Dermis microvascular lymphatic vessel endothelial cell (primary cell): ENCODE measurements at regions not wholly inside any gene's neighbourhood (a gene's known extent, or its start where the extent isn't known, plus 50 kb on each side); places are given as distances from the start of the nearest gene placed in this dataset.

Experiments
- DNase-seq, 2 donors: peaks; one replicate each; pipeline versions ENCODE4 v3.0.0 to v3.0.0-alpha.2; 2010; ENCODE audit warnings: low read depth in 2 of 2

- DNase-seq, result no peak
Measured at GRCh38 chr14:97262336-97262735, 465.2 kb downstream of the VRK1 start.

- DNase-seq, result no peak
Measured at GRCh38 chr14:97264516-97265230, 467.5 kb downstream of the VRK1 start.

DNA sequence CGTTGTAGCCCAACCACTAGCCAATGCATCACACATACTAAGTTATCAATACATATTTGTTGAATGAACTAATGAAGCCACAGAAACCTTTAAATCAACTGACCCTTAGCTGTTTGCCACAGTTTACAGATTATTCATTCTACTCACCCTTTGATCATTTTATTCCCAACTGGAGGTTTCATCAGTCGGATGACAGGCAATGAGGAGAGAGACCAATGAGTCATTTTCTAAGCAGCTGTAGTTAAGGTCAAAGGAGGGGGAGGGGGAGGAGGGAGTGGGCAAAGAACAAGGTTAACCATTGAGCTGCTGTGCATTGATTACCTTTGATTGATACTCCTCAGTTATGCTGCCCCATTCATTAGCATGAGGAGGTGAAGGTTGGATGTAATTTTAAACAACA lies 469.5 kb downstream of the VRK1 start:
- DNase-seq, result no peak

DNA sequence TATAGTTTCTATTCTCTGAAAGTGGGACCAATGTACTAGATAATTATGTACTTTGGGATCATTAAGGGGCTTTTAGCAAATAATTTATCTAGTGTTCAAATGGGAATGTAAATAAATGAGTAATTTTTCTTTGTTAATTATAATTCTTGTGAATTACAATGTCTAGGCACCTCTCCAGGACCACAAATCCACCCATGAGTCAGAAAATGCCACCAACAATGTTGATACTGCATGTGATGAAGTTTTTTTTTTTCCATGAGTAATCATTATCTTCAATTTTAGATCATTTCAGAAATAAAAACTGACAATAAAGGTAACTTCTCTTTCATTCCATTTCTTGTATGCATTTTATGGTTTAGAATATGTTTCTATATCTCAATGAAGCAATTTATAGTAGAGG lies 470.3 kb downstream of the VRK1 start:
- no peak for DNase-seq

- DNase-seq, result no peak
Measured at GRCh38 chr14:97268097-97268496, 470.9 kb downstream of the VRK1 start.

GRCh38 chr14:97270308-97270707 lies 473.1 kb downstream of the VRK1 start:
- no peak for DNase-seq

DNA sequence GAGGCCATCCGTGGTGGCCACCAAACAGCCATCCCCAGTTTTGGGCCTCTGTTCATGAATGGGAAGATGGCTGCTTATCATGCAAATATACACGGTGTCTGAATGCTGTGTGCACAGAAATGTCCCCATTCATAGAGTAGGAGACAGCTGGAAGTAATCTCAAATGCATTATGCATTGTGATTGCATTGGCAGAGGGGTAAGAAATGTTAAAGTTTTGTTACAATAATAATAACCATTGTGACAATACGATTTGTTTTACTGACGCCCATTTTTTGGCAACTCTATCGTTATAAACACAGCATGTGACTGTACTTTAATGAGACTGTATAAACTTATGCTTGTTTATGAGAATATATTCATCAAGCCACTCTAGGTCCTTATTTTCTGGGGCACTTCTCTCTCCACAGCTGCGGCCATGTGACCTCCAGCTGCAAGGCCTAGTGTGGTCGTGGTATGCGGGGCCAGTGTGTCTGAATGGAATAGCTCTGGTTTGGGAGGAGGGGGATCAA lies 474.3 kb downstream of the VRK1 start:
- DNase-seq, result no peak

GRCh38 chr14:97273540-97273939 lies 476.4 kb downstream of the VRK1 start:
- DNase-seq, result no peak

GRCh38 chr14:97274626-97275025 lies 477.4 kb downstream of the VRK1 start:
- no peak for DNase-seq

DNA sequence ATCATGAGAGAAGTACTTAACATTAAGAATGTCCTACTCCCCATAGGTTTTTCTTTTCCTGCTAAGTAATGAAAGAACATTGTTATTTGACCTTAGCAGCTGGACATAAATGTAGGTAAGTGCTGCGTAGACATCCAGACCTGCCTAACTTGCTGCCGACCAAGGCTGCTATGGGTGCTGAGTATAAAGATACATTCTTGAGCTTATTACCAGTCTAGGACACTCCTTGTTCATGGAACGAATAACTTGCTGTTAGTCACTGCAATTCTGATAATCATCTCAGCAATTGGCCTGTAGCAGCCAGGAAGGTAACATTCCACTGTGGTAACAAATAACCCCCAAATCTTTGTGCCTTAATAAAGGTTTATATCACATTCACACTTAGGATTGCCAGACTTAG lies 478.1 kb downstream of the VRK1 start:
- DNase-seq, result no peak

- no peak for DNase-seq
Measured at GRCh38 chr14:97276573-97276972, 479.4 kb downstream of the VRK1 start.

DNA sequence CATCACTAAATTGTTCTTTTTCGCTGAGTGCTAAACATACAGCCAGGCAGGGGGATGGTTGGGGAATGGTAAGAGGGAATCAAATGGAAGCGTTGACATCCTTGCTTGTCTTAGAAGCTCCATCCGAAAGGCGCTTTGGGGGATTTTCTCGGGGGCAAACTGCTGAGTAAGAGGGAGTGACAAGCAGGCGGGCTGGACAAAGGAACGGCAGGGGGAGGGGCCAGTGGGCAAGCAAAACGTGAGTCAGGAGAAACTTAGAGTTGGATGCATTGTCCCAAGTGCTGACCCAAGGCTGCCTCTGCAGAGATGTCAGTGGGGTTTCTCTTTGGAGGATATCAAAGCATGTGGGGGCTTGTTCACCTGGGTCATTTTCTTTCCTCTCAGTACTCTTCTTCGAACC lies 480.5 kb downstream of the VRK1 start:
- no peak for DNase-seq

DNA sequence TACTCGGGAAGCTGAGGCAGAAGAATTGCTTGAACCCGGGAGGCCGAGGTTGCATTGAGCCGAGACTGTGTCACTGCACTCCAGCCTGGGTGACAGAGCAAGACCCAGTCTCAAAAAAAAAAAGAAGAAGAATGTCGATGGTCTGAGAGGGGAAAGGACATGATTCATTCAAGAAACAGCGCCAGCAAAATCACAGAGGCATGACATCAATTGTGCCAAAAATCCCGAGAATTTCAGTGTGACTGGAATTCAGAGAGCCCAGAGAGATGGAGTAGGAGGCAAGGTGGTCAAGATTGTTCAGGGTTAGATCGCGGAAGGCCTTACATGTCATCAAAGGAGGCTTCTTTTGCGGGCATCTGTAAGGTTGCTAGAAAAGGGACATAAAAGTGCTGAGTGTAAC lies 483.3 kb downstream of the VRK1 start:
- no peak for DNase-seq

GRCh38 chr14:97281741-97282140 lies 484.6 kb downstream of the VRK1 start:
- no peak for DNase-seq

- DNase-seq, result no peak
Measured at GRCh38 chr14:97282210-97283004, 485.2 kb downstream of the VRK1 start.

- DNase-seq, result no peak
Measured at GRCh38 chr14:97283005-97283403, 485.8 kb downstream of the VRK1 start.

DNA sequence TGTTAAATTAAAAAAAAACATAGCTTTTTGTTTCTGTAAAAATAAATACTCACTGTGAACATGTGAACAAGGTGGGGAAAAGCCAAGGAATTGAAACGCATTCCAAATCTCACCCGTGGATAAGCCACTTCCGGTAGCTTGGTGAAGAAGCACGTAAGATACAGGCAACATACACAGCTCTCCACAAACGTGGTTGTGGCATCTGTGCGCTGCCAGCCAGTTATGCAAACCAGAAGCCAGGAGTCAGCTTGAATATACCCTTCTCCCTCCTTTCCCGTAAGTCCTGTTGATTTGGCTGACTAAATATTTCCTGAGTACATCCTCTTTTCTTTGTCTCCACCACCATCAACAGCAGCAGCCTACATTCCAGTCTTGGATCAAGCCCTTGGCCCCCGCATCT lies 486.2 kb downstream of the VRK1 start:
- DNase-seq, result no peak

DNA sequence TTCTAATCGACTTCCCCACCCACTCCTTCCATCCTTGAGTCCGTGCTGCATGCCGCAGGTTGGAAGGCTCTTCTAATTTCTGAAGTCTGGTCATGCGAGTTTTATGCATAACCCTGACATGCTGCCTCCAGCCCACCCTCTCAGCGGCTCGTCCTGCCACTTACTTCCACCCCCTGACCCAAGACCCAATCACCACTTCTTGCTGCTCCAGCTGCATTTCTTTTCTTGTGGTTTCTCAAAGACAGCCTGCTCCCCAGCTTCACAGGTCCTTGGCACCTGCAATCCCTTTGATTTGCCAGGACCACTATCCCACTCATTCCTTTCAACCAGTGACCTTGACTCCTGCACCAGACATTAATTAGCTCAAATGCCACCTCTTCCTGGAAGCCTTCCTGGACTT lies 486.7 kb downstream of the VRK1 start:
- no peak for DNase-seq

DNA sequence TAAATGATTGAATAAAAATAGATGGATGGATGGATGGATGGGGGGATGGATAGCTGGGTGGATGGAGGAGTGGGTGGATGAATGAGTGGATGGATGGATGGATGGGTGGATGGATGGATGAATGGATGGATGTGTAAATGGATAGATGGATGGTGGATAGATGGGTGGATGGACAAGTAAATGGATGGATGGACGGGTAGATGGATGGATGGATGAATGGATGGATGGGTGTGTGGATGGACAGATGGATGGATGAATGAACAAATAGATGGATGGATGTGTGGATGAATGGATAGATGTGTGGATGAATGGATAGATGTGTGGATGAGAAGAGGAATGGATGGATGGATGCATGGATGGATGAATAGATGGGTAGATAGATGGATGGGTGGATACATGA lies 490.8 kb downstream of the VRK1 start:
- no peak for DNase-seq

- DNase-seq, result no peak
Measured at GRCh38 chr14:97290065-97290464, 492.9 kb downstream of the VRK1 start.

DNA sequence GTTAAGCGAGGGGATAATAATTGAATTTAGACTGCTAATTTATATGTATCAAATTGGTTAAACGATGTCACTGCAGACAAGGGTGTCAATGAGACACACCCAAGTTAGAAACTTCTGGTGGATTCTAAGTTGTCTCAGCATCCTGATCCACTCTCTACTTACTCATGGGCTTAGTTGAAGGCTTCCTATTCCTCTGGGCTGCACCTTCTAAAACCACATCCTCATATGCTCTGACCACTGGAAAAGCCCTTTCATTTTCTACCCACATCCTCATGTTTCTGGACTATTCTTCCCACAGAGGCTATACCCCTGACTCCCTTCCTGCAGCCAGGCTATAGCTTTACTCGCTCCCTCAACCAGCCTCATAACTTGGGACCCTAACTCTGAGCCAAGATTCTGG lies 493.8 kb downstream of the VRK1 start:
- DNase-seq, result no peak

GRCh38 chr14:97293659-97294058 lies 496.5 kb downstream of the VRK1 start:
- DNase-seq, result no peak

GRCh38 chr14:97295108-97295710 lies 498.0 kb downstream of the VRK1 start:
- DNase-seq, result no peak
